Ishikawa (cell line): ENCODE measurements at regions not wholly inside any gene's neighbourhood (a gene's known extent, or its start where the extent isn't known, plus 50 kb on each side); places are given as distances from the start of the nearest gene placed in this dataset.

Experiments used
- CREB1 ChIP-seq: IDR thresholded peaks from 2 replicates; pipeline ENCODE4 v1.6.1; 2012; ENCODE audit warnings: low read depth
- YY1 ChIP-seq: IDR thresholded peaks from 2 replicates; pipeline ENCODE4 v1.6.1; 2012; ENCODE audit warnings: low read depth

- TF ChIP-seq CREB1 (no peak), YY1 (no peak)
These were observed 188.2 kb upstream of the CTBP2 start for GRCh38 chr10:125348536-125348935.
